IPS-NIHi7 (cell line): ENCODE measurements at regions not wholly inside any gene's neighbourhood (a gene's known extent, or its start where the extent isn't known, plus 50 kb on each side); places are given as distances from the start of the nearest gene placed in this dataset.
"Not testable (repeated sequence)": the region's sequence is repeated elsewhere in the genome, so short reads cannot be mapped to it uniquely, and the experiment has no call there.

Experiments used
- DNase-seq: peaks from one replicate; pipeline ENCODE4 v3.0.0; 2012; ENCODE audit warnings: mixed read lengths; ENCODE audit errors: extremely low spot score

GRCh38 chrX:124426288-124427169, 80.2 kb downstream of the SH2D1A start:
- DNase-seq: no peak

- no peak for DNase-seq
Observed at GRCh38 chrX:124433186-124433585, 86.8 kb downstream of the SH2D1A start.

GRCh38 chrX:124435616-124436015, 89.3 kb downstream of the SH2D1A start:
- DNase-seq: no peak

GRCh38 chrX:124440695-124441094, 94.3 kb downstream of the SH2D1A start:
- DNase-seq: no peak

- no peak for DNase-seq
Observed at GRCh38 chrX:124441971-124442590, 95.7 kb downstream of the SH2D1A start.

GRCh38 chrX:124455966-124456365, 109.6 kb downstream of the SH2D1A start:
- DNase-seq: no peak

GRCh38 chrX:124459851-124460250, 113.5 kb downstream of the SH2D1A start:
- DNase-seq: not testable (repeated sequence)

GRCh38 chrX:124462931-124463330, 116.6 kb downstream of the SH2D1A start:
- no peak for DNase-seq

GRCh38 chrX:124467202-124467601, 120.8 kb downstream of the SH2D1A start:
- DNase-seq: no peak

GRCh38 chrX:124475358-124475757, 129.0 kb downstream of the SH2D1A start:
- DNase-seq: no peak

- no peak for DNase-seq
Observed at GRCh38 chrX:124476562-124476961, 130.2 kb downstream of the SH2D1A start.

- no peak for DNase-seq
Observed at GRCh38 chrX:124478046-124478445, 131.7 kb downstream of the SH2D1A start.

- DNase-seq: no peak
Observed at GRCh38 chrX:124488412-124489161, 142.2 kb downstream of the SH2D1A start.

- DNase-seq: no peak
Observed at GRCh38 chrX:124493984-124494383, 147.6 kb downstream of the SH2D1A start.

- DNase-seq: no peak
Observed at GRCh38 chrX:124497386-124497785, 151.0 kb downstream of the SH2D1A start.

- DNase-seq: no peak
Observed at GRCh38 chrX:124501586-124501985, 155.2 kb downstream of the SH2D1A start.

GRCh38 chrX:124502166-124502565, 155.8 kb downstream of the SH2D1A start:
- no peak for DNase-seq

- DNase-seq: no peak
Observed at GRCh38 chrX:124502599-124502998, 156.2 kb downstream of the SH2D1A start.

- DNase-seq: no peak
Observed at GRCh38 chrX:124504111-124504983, 158.0 kb downstream of the SH2D1A start.

GRCh38 chrX:124506066-124506465, 159.7 kb downstream of the SH2D1A start:
- no peak for DNase-seq

- DNase-seq: no peak
Observed at GRCh38 chrX:124507246-124507645, 160.9 kb downstream of the SH2D1A start.
